Keratinocyte (primary cell): ENCODE measurements at regions not wholly inside any gene's neighbourhood (a gene's known extent, or its start where the extent isn't known, plus 50 kb on each side); places are given as distances from the start of the nearest gene placed in this dataset.
"Not testable (repeated sequence)": the region's sequence is repeated elsewhere in the genome, so short reads cannot be mapped to it uniquely, and the experiment has no call there.

Source experiments
- DNase-seq: peaks from one replicate; pipeline ENCODE4 v3.0.0-alpha.2; 2011; ENCODE audit warnings: low read depth, missing footprints, low spot score
- FAIRE-seq: peaks from 2 replicates; lab custom pipeline; 2011; peaks lifted over from hg19 to GRCh38; lab: Jason Lieb, UNC
- H2AFZ ChIP-seq: 2 replicates; pipeline ENCODE4 v1.6.0; 2012; ENCODE audit warnings: low read length, control low read depth, inconsistent platforms; ENCODE audit not compliant: control insufficient read depth
- H3K27ac ChIP-seq: 2 replicates; pipeline ENCODE4 v1.5.1; 2011; ENCODE audit warnings: low read length; ENCODE audit not compliant: control insufficient read depth, insufficient read depth
- H3K27me3 ChIP-seq: 3 replicates; pipeline ENCODE4 v1.6.0; 2011; ENCODE audit warnings: low read length; ENCODE audit not compliant: control insufficient read depth, insufficient read depth; ENCODE audit errors: extremely low read depth
- H3K36me3 ChIP-seq, 2 experiments: 2 replicates in 1 of 2; 3 replicates in 1 of 2; pipeline ENCODE4 v1.5.1; 2011; ENCODE audit warnings: low read length in 2 of 2, mild to moderate bottlenecking in 1 of 2; ENCODE audit not compliant: control insufficient read depth in 2 of 2, insufficient read depth in 2 of 2; ENCODE audit errors: extremely low read depth in 1 of 2
- H3K4me1 ChIP-seq: 3 replicates; pipeline ENCODE4 v1.5.1; 2011; ENCODE audit warnings: low read length; ENCODE audit not compliant: control insufficient read depth, insufficient read depth; ENCODE audit errors: extremely low read depth
- H3K4me2 ChIP-seq: 3 replicates; pipeline ENCODE4 v1.6.0; 2011; ENCODE audit warnings: low read depth, low read length; ENCODE audit not compliant: control insufficient read depth, insufficient read depth; ENCODE audit errors: extremely low read depth
- H3K4me3 ChIP-seq, 3 experiments: fragments of 200-600 bp in 1 of 3; sonication (generic) in 1 of 3; 2 replicates in 2 of 3; 3 replicates in 1 of 3; pipeline ENCODE4 v1.5.1; 2011 to 2016; ENCODE audit warnings: low read length in 3 of 3, mild to moderate bottlenecking in 3 of 3, control low read depth in 2 of 3, inconsistent platforms in 1 of 3, low read depth in 1 of 3, mixed read lengths in 1 of 3, mixed run types in 1 of 3, moderate library complexity in 1 of 3; ENCODE audit not compliant: control insufficient read depth in 2 of 3, insufficient read depth in 2 of 3; ENCODE audit errors: extremely low read depth in 1 of 3
- H3K79me2 ChIP-seq: 2 replicates; pipeline ENCODE4 v1.6.0; 2012; ENCODE audit warnings: low read length; ENCODE audit not compliant: control insufficient read depth, insufficient read depth
- H3K9ac ChIP-seq: 3 replicates; pipeline ENCODE4 v1.6.0; 2011; ENCODE audit warnings: low read length; ENCODE audit not compliant: control insufficient read depth, insufficient read depth; ENCODE audit errors: extremely low read depth
- H3K9me1 ChIP-seq: 3 replicates; pipeline ENCODE4 v1.6.0; 2011; ENCODE audit warnings: low read length; ENCODE audit not compliant: control insufficient read depth, insufficient read depth; ENCODE audit errors: extremely low read depth
- H3K9me3 ChIP-seq: 2 replicates; pipeline ENCODE4 v1.5.1; 2012; ENCODE audit warnings: low read depth, low read length; ENCODE audit not compliant: control insufficient read depth
- H4K20me1 ChIP-seq: 3 replicates; pipeline ENCODE4 v1.6.0; 2011; ENCODE audit warnings: low read length; ENCODE audit not compliant: control insufficient read depth, insufficient read depth; ENCODE audit errors: extremely low read depth
- CTCF ChIP-seq, 3 experiments: IDR thresholded peaks in 1 of 3; conservative IDR thresholded peaks in 1 of 3; optimal IDR thresholded peaks in 1 of 3; 2 replicates in 2 of 3; 3 replicates in 1 of 3; pipeline versions ENCODE3 to v1.5.1; 2011; ENCODE audit warnings: low read length in 3 of 3, mild to moderate bottlenecking in 3 of 3, moderate library complexity in 2 of 3, control low read depth in 1 of 3, inconsistent platforms in 1 of 3; ENCODE audit not compliant: insufficient read depth in 2 of 3; ENCODE audit errors: extremely low read depth in 1 of 3
- EZH2 ChIP-seq: IDR thresholded peaks from one replicate; pipeline ENCODE4 v1.6.1; 2012; ENCODE audit warnings: inconsistent platforms, mild to moderate bottlenecking, low read length, moderate library complexity
- dilution Hi-C: fragments of 300-500 bp; cut with MboI; formaldehyde crosslinking; loops from one replicate; pipeline ENCODE4 v1.7.0; 2020; ENCODE audit warnings: low sequenced_read_pairs; ENCODE audit not compliant: extremely low pct_ligation_motif_present

DNA sequence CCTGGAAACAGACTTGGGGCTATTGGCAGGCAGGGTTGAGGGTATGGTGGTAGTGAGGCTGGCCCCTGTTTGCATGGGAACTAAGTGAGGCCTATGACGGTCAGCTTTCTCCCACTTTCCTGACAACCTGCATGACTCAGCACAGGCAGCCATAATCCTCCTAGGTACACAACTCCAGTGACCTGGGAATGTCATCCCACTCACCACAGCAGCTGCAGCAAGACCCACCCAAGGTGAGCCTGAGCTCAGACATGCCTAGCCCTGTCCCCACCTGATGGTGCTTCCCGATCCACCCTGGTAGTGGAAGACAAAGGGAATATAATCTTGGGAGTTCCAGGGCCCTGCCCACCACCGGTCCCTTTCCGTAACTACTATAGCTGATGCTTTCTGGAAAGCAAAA lies 178.7 kb downstream of the NDUFS4 start:
- dilution Hi-C loops = no loop called here
- no peak for FAIRE-seq

GRCh38 chr5:53749621-53750020 lies 189.2 kb downstream of the NDUFS4 start:
- H2AFZ ChIP-seq = no peak overlapping the region
- dilution Hi-C loops = no loop called here
- no peaks in the 10 kb centered on the region for H3K79me2 ChIP-seq
- H3K4me2 ChIP-seq = no peak overlapping the region
- H3K4me3 ChIP-seq = no peak overlapping the region
- FAIRE-seq = no peak
- TF ChIP-seq EZH2 (no peak), CTCF (optimal IDR thresholded peaks at IDR 0.05 in 1 of 3, IDR thresholded peaks at IDR 0.05 in 1 of 3, conservative IDR thresholded peaks at IDR 0.05 in 1 of 3; ENCODE audit: extremely low read depth in 1 of 3, insufficient read depth in 2 of 3, low read length in 3 of 3) (no peak)
- no peaks in the 10 kb centered on the region for H3K36me3 ChIP-seq
- H3K9me3 ChIP-seq = no peaks in the 10 kb centered on the region
- no peaks in the 10 kb centered on the region for H4K20me1 ChIP-seq
- no peak for DNase-seq
- no peaks in the 10 kb centered on the region for H3K9me1 ChIP-seq
- no peak overlapping the region for H3K9ac ChIP-seq
- no peak overlapping the region for H3K27ac ChIP-seq
- H3K4me1 ChIP-seq = no peaks in the 10 kb centered on the region
- H3K27me3 ChIP-seq = no peaks in the 10 kb centered on the region

More for the DNA sequence above, 178.7 kb downstream of the NDUFS4 start:
- no peak overlapping the region for H3K4me2 ChIP-seq
- H3K9me1 ChIP-seq = no peaks in the 10 kb centered on the region
- no peaks in the 10 kb centered on the region for H3K4me1 ChIP-seq
- no peaks in the 10 kb centered on the region for H3K9me3 ChIP-seq
- no peak overlapping the region for H3K27ac ChIP-seq
- H3K9ac ChIP-seq = no peak overlapping the region
- H3K4me3 ChIP-seq = no peak overlapping the region
- H2AFZ ChIP-seq = peak overlapping the region; percentile 30
- no peaks in the 10 kb centered on the region for H3K36me3 ChIP-seq
- no peak for TF ChIP-seq EZH2
- TF ChIP-seq CTCF (optimal IDR thresholded peaks at IDR 0.05 in 1 of 3, IDR thresholded peaks at IDR 0.05 in 1 of 3, conservative IDR thresholded peaks at IDR 0.05 in 1 of 3; ENCODE audit: extremely low read depth in 1 of 3, insufficient read depth in 2 of 3, low read length in 3 of 3) = no peak
- DNase-seq = no peak
- no peaks in the 10 kb centered on the region for H3K79me2 ChIP-seq
- H4K20me1 ChIP-seq = no peaks in the 10 kb centered on the region
- no peaks in the 10 kb centered on the region for H3K27me3 ChIP-seq

GRCh38 chr5:53752282-53752681 lies 191.8 kb downstream of the NDUFS4 start:
- DNase-seq, FAIRE-seq: not testable (repeated sequence)

More at GRCh38 chr5:53752282-53752681, 191.8 kb downstream of the NDUFS4 start:
- H3K36me3 ChIP-seq, H2AFZ ChIP-seq, H3K4me3 ChIP-seq, H3K9ac ChIP-seq, H3K9me1 ChIP-seq, H3K9me3 ChIP-seq, H3K27ac ChIP-seq, H4K20me1 ChIP-seq, H3K27me3 ChIP-seq, H3K4me1 ChIP-seq, H3K79me2 ChIP-seq, dilution Hi-C loops, H3K4me2 ChIP-seq: not testable (repeated sequence)
